Keratinocyte (primary cell): ENCODE measurements at regions not wholly inside any gene's neighbourhood (a gene's known extent, or its start where the extent isn't known, plus 50 kb on each side); places are given as distances from the start of the nearest gene placed in this dataset.

Experiments
- DNase-seq: peaks from one replicate; pipeline ENCODE4 v3.0.0-alpha.2; 2011; ENCODE audit warnings: low read depth, missing footprints, low spot score
- FAIRE-seq: peaks from 2 replicates; lab custom pipeline; 2011; peaks lifted over from hg19 to GRCh38; lab: Jason Lieb, UNC
- H2AFZ ChIP-seq: 2 replicates; pipeline ENCODE4 v1.6.0; 2012; ENCODE audit warnings: low read length, control low read depth, inconsistent platforms; ENCODE audit not compliant: control insufficient read depth
- H3K27ac ChIP-seq: 2 replicates; pipeline ENCODE4 v1.5.1; 2011; ENCODE audit warnings: low read length; ENCODE audit not compliant: control insufficient read depth, insufficient read depth
- H3K27me3 ChIP-seq: 3 replicates; pipeline ENCODE4 v1.6.0; 2011; ENCODE audit warnings: low read length; ENCODE audit not compliant: control insufficient read depth, insufficient read depth; ENCODE audit errors: extremely low read depth
- H3K36me3 ChIP-seq, 2 experiments: 2 replicates in 1 of 2; 3 replicates in 1 of 2; pipeline ENCODE4 v1.5.1; 2011; ENCODE audit warnings: low read length in 2 of 2, mild to moderate bottlenecking in 1 of 2; ENCODE audit not compliant: control insufficient read depth in 2 of 2, insufficient read depth in 2 of 2; ENCODE audit errors: extremely low read depth in 1 of 2
- H3K4me1 ChIP-seq: 3 replicates; pipeline ENCODE4 v1.5.1; 2011; ENCODE audit warnings: low read length; ENCODE audit not compliant: control insufficient read depth, insufficient read depth; ENCODE audit errors: extremely low read depth
- H3K4me2 ChIP-seq: 3 replicates; pipeline ENCODE4 v1.6.0; 2011; ENCODE audit warnings: low read depth, low read length; ENCODE audit not compliant: control insufficient read depth, insufficient read depth; ENCODE audit errors: extremely low read depth
- H3K4me3 ChIP-seq, 3 experiments: fragments of 200-600 bp in 1 of 3; sonication (generic) in 1 of 3; 2 replicates in 2 of 3; 3 replicates in 1 of 3; pipeline ENCODE4 v1.5.1; 2011 to 2016; ENCODE audit warnings: low read length in 3 of 3, mild to moderate bottlenecking in 3 of 3, control low read depth in 2 of 3, inconsistent platforms in 1 of 3, low read depth in 1 of 3, mixed read lengths in 1 of 3, mixed run types in 1 of 3, moderate library complexity in 1 of 3; ENCODE audit not compliant: control insufficient read depth in 2 of 3, insufficient read depth in 2 of 3; ENCODE audit errors: extremely low read depth in 1 of 3
- H3K79me2 ChIP-seq: 2 replicates; pipeline ENCODE4 v1.6.0; 2012; ENCODE audit warnings: low read length; ENCODE audit not compliant: control insufficient read depth, insufficient read depth
- H3K9ac ChIP-seq: 3 replicates; pipeline ENCODE4 v1.6.0; 2011; ENCODE audit warnings: low read length; ENCODE audit not compliant: control insufficient read depth, insufficient read depth; ENCODE audit errors: extremely low read depth
- H3K9me1 ChIP-seq: 3 replicates; pipeline ENCODE4 v1.6.0; 2011; ENCODE audit warnings: low read length; ENCODE audit not compliant: control insufficient read depth, insufficient read depth; ENCODE audit errors: extremely low read depth
- H3K9me3 ChIP-seq: 2 replicates; pipeline ENCODE4 v1.5.1; 2012; ENCODE audit warnings: low read depth, low read length; ENCODE audit not compliant: control insufficient read depth
- H4K20me1 ChIP-seq: 3 replicates; pipeline ENCODE4 v1.6.0; 2011; ENCODE audit warnings: low read length; ENCODE audit not compliant: control insufficient read depth, insufficient read depth; ENCODE audit errors: extremely low read depth
- EZH2 ChIP-seq: IDR thresholded peaks from one replicate; pipeline ENCODE4 v1.6.1; 2012; ENCODE audit warnings: inconsistent platforms, mild to moderate bottlenecking, low read length, moderate library complexity
- dilution Hi-C: fragments of 300-500 bp; cut with MboI; formaldehyde crosslinking; loops from one replicate; pipeline ENCODE4 v1.7.0; 2020; ENCODE audit warnings: low sequenced_read_pairs; ENCODE audit not compliant: extremely low pct_ligation_motif_present
- TF ChIP-seq, protein P1 (sequence below), 3 experiments: IDR thresholded peaks in 1 of 3; conservative IDR thresholded peaks in 1 of 3; optimal IDR thresholded peaks in 1 of 3; 2 replicates in 2 of 3; 3 replicates in 1 of 3; pipeline versions ENCODE3 to v1.5.1; 2011; ENCODE audit warnings: low read length in 3 of 3, mild to moderate bottlenecking in 3 of 3, moderate library complexity in 2 of 3, control low read depth in 1 of 3, inconsistent platforms in 1 of 3; ENCODE audit not compliant: insufficient read depth in 2 of 3; ENCODE audit errors: extremely low read depth in 1 of 3

DNA sequence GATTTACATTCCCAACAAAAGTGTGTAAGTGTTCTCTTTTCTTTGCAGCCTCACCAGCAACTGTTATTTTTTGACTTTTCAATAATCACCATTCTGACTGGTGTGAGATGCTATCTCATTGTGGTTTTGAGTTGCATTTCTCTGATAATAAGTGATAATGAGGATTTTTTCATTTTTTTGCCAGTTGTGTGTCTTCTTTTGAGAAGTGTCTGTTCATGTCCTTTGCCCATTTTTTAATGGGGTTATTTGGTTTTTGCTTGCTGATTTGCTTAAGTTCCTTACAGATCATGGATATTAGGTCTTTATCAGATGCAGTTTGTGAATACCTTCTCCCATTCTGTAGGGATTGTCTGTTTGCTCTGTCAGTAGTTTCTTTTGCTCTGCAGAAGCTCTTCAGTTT is 107.7 kb downstream of the EHF start:
- no peaks in the 10 kb centered on the region for H3K9me3 ChIP-seq
- H3K27ac ChIP-seq: no peak overlapping the region
- TF ChIP-seq, protein P1, sequence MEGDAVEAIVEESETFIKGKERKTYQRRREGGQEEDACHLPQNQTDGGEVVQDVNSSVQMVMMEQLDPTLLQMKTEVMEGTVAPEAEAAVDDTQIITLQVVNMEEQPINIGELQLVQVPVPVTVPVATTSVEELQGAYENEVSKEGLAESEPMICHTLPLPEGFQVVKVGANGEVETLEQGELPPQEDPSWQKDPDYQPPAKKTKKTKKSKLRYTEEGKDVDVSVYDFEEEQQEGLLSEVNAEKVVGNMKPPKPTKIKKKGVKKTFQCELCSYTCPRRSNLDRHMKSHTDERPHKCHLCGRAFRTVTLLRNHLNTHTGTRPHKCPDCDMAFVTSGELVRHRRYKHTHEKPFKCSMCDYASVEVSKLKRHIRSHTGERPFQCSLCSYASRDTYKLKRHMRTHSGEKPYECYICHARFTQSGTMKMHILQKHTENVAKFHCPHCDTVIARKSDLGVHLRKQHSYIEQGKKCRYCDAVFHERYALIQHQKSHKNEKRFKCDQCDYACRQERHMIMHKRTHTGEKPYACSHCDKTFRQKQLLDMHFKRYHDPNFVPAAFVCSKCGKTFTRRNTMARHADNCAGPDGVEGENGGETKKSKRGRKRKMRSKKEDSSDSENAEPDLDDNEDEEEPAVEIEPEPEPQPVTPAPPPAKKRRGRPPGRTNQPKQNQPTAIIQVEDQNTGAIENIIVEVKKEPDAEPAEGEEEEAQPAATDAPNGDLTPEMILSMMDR (optimal IDR thresholded peaks at IDR 0.05 in 1 of 3, IDR thresholded peaks at IDR 0.05 in 1 of 3, conservative IDR thresholded peaks at IDR 0.05 in 1 of 3; ENCODE audit: extremely low read depth in 1 of 3, insufficient read depth in 2 of 3, low read length in 3 of 3): no peak
- TF ChIP-seq EZH2: no peak
- peaks cover 3% of the 10 kb centered on the region for H3K4me1 ChIP-seq
- H3K36me3 ChIP-seq: no peaks in the 10 kb centered on the region
- H4K20me1 ChIP-seq: no peaks in the 10 kb centered on the region
- dilution Hi-C loops: no loop called here
- no peaks in the 10 kb centered on the region for H3K79me2 ChIP-seq
- no peak overlapping the region for H3K4me3 ChIP-seq
- no peak for FAIRE-seq
- no peak overlapping the region for H3K4me2 ChIP-seq
- no peaks in the 10 kb centered on the region for H3K9me1 ChIP-seq
- no peak overlapping the region for H2AFZ ChIP-seq
- no peaks in the 10 kb centered on the region for H3K27me3 ChIP-seq
- H3K9ac ChIP-seq: no peak overlapping the region
- no peak for DNase-seq

DNA sequence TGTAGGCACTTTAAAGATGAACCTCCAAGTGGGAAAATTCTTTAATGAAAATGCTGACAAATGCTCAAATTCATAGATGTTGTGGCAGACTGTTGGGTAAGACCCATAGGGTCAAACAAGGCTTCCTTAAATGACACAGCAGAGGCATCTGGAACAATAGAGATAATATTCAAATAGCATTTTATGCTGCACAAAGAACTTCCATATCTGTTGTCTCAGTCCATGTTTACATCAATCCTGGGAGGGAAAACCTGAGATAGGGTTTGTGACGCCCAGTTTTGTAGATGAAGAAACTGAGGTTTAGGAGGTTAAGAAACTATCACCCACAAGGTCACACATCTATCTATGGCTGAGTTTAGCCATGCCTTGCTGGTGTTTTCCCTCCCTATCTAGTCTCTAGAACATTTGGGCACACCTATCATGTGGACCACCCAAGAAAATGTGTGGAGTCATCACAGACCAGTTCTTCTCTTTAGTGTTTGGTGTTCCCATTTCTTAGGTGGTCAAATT is 106.4 kb downstream of the EHF start:
- Histone ChIP-seq H3K27ac (no peak overlapping the region), H3K4me3 (no peak overlapping the region), H3K9me3 (no peaks in the 10 kb centered on the region), H4K20me1 (no peaks in the 10 kb centered on the region), H3K4me1 (peaks cover 3% of the 10 kb centered on the region), H3K4me2 (no peak overlapping the region), H2AFZ (no peak overlapping the region), H3K9me1 (no peaks in the 10 kb centered on the region), H3K36me3 (no peaks in the 10 kb centered on the region), H3K79me2 (no peaks in the 10 kb centered on the region), H3K9ac (no peak overlapping the region), H3K27me3 (no peaks in the 10 kb centered on the region)
- dilution Hi-C loops: no loop called here
- TF ChIP-seq EZH2: no peak
- TF ChIP-seq, protein P1 (optimal IDR thresholded peaks at IDR 0.05 in 1 of 3, IDR thresholded peaks at IDR 0.05 in 1 of 3, conservative IDR thresholded peaks at IDR 0.05 in 1 of 3; ENCODE audit: extremely low read depth in 1 of 3, insufficient read depth in 2 of 3, low read length in 3 of 3): no peak
- FAIRE-seq: no peak
- DNase-seq: no peak
